ENCODE measurements at regions not wholly inside any gene's neighbourhood (a gene's known extent, or its start where the extent isn't known, plus 50 kb on each side); places are given as distances from the start of the nearest gene placed in this dataset.

DNA sequence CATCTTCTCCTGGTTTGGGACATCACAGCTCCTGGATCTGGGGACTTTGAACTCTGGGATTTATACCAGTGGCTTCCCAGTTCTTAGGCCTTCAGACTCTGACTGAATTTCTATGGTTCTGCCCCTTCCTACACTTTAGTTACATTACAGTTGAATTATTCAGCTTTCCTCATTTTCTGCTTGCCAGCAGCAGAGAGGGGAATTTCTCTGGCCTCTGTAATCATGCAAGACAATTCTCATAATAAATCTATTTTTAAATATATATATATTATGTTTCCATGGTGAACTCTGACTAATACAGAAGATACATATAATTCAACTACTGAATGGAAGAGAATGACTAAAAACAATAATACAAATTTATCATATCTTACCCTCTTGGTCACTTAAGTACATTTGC is 1478.6 kb upstream of the ACVR2A start:
- no peaks in the 10 kb centered on the region for H3K27me3 ChIP-seq (ENCODE audit: control insufficient read depth, insufficient read depth, low read length)
- DNase-seq: no peak
- intact Hi-C loops (cut with DNase I): no loop called here
- no peaks in the 10 kb centered on the region for H3K9me3 ChIP-seq (ENCODE audit: control insufficient read depth in 2 of 3, insufficient read depth in 1 of 3, low read length in 3 of 3)
- no peak overlapping the region for H3K27ac ChIP-seq (ENCODE audit: low read depth in 2 of 2, low read length in 2 of 2)
- no peaks in the 10 kb centered on the region for H3K36me3 ChIP-seq (ENCODE audit: control insufficient read depth in 2 of 3, insufficient read depth in 3 of 3, low read length in 3 of 3)
- TF ChIP-seq, protein P1, sequence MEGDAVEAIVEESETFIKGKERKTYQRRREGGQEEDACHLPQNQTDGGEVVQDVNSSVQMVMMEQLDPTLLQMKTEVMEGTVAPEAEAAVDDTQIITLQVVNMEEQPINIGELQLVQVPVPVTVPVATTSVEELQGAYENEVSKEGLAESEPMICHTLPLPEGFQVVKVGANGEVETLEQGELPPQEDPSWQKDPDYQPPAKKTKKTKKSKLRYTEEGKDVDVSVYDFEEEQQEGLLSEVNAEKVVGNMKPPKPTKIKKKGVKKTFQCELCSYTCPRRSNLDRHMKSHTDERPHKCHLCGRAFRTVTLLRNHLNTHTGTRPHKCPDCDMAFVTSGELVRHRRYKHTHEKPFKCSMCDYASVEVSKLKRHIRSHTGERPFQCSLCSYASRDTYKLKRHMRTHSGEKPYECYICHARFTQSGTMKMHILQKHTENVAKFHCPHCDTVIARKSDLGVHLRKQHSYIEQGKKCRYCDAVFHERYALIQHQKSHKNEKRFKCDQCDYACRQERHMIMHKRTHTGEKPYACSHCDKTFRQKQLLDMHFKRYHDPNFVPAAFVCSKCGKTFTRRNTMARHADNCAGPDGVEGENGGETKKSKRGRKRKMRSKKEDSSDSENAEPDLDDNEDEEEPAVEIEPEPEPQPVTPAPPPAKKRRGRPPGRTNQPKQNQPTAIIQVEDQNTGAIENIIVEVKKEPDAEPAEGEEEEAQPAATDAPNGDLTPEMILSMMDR (IDR thresholded peaks at IDR 0.05; ENCODE audit: borderline replicate concordance, extremely low read depth, insufficient read depth): no peak
- no peaks in the 10 kb centered on the region for H3K4me1 ChIP-seq (ENCODE audit: control insufficient read depth in 2 of 3, insufficient read depth in 2 of 3, low read depth in 1 of 3, low read length in 3 of 3)
- H3K9ac ChIP-seq (ENCODE audit: low read length in 3 of 3): no peak overlapping the region
- FAIRE-seq: no peak
- no peak overlapping the region for H3K4me3 ChIP-seq (ENCODE audit: low read length in 3 of 3)

DNA sequence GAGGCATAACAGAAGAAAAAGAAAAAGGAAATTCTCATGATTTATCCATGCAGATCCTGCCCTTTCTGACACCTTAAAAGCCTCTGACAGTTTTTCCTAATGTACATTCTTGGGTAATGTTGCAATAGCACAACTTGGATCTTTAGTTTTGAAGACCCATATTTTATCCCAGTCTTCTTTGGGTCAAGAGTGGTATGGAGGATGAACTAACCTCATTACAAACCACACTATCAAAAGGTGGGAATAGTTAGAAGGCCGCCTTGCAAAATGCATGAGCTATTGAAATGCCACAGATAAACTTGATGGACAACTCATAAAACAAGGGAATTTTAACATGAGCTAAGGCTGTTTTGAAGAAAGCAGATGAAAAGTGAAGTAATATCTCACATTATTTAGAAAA is 1479.8 kb upstream of the ACVR2A start:
- H3K27me3 ChIP-seq (ENCODE audit: control insufficient read depth, insufficient read depth, low read length): no peaks in the 10 kb centered on the region
- H3K36me3 ChIP-seq (ENCODE audit: control insufficient read depth in 2 of 3, insufficient read depth in 3 of 3, low read length in 3 of 3): no peaks in the 10 kb centered on the region
- no peak overlapping the region for H3K4me3 ChIP-seq (ENCODE audit: low read length in 3 of 3)
- TF ChIP-seq, protein P1 (IDR thresholded peaks at IDR 0.05; ENCODE audit: borderline replicate concordance, extremely low read depth, insufficient read depth): no peak
- H3K9me3 ChIP-seq (ENCODE audit: control insufficient read depth in 2 of 3, insufficient read depth in 1 of 3, low read length in 3 of 3): no peaks in the 10 kb centered on the region
- H3K4me1 ChIP-seq (ENCODE audit: control insufficient read depth in 2 of 3, insufficient read depth in 2 of 3, low read depth in 1 of 3, low read length in 3 of 3): no peaks in the 10 kb centered on the region
- FAIRE-seq (no peak), DNase-seq (no peak)
- intact Hi-C loops (cut with DNase I): no loop called here
- H3K9ac ChIP-seq (ENCODE audit: low read length in 3 of 3): no peak overlapping the region
- no peak overlapping the region for H3K27ac ChIP-seq (ENCODE audit: low read depth in 2 of 2, low read length in 2 of 2)

DNA sequence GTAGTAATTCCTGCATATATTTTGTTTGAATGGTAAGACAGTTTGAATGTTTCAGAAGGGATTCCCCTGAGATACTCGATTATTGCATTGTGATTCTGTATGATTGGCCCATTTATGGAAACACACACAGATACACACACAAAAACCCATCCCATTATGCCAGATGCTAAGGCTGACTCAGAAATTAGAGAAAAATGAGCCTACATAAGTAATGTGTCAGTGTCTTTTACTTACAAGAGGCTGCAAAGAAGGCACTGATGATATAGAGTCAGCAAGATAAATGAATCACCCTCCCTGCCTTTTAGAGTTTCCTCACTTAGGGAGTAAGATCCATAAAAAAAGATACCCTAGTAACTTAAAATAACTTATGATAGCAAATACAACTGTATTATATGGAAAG is 1481.1 kb upstream of the ACVR2A start:
- Histone ChIP-seq H3K9me3 (ENCODE audit: control insufficient read depth in 2 of 3, insufficient read depth in 1 of 3, low read length in 3 of 3) (no peaks in the 10 kb centered on the region), H3K27ac (ENCODE audit: low read depth in 2 of 2, low read length in 2 of 2) (no peak overlapping the region), H3K4me1 (ENCODE audit: control insufficient read depth in 2 of 3, insufficient read depth in 2 of 3, low read depth in 1 of 3, low read length in 3 of 3) (no peaks in the 10 kb centered on the region), H3K27me3 (ENCODE audit: control insufficient read depth, insufficient read depth, low read length) (no peaks in the 10 kb centered on the region), H3K4me3 (ENCODE audit: low read length in 3 of 3) (no peak overlapping the region), H3K9ac (ENCODE audit: low read length in 3 of 3) (no peak overlapping the region), H3K36me3 (ENCODE audit: control insufficient read depth in 2 of 3, insufficient read depth in 3 of 3, low read length in 3 of 3) (no peaks in the 10 kb centered on the region)
- intact Hi-C loops (cut with DNase I): no loop called here
- DNase-seq (no peak), FAIRE-seq (no peak)
- TF ChIP-seq, protein P1 (IDR thresholded peaks at IDR 0.05; ENCODE audit: borderline replicate concordance, extremely low read depth, insufficient read depth): no peak

DNA sequence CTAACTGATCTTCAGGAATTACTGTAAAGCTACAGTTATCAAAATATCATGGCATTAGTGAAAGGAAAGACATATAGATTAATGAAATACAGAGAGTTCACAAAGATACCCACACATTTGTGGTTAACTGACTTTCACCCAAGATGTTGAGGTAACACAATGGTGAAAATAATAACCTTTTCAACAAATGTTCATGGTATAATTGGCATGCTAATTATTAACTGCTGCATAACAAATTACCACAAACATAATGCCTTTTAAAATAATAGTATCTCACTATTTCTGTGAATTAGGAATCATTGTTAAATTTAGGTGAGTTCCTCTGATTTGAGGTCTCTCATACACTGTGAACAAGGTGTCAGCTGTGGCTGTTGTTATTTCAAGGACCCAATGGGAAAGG is 1493.1 kb upstream of the ACVR2A start:
- Histone ChIP-seq H3K36me3 (ENCODE audit: control insufficient read depth in 2 of 3, insufficient read depth in 3 of 3, low read length in 3 of 3) (no peaks in the 10 kb centered on the region), H3K4me3 (ENCODE audit: low read length in 3 of 3) (no peak overlapping the region), H3K27me3 (ENCODE audit: control insufficient read depth, insufficient read depth, low read length) (no peaks in the 10 kb centered on the region), H3K4me1 (ENCODE audit: control insufficient read depth in 2 of 3, insufficient read depth in 2 of 3, low read depth in 1 of 3, low read length in 3 of 3) (no peaks in the 10 kb centered on the region), H3K9ac (ENCODE audit: low read length in 3 of 3) (no peak overlapping the region), H3K27ac (ENCODE audit: low read depth in 2 of 2, low read length in 2 of 2) (no peak overlapping the region), H3K9me3 (ENCODE audit: control insufficient read depth in 2 of 3, insufficient read depth in 1 of 3, low read length in 3 of 3) (no peaks in the 10 kb centered on the region)
- FAIRE-seq (no peak), DNase-seq (no peak)
- intact Hi-C loops (cut with DNase I): no loop called here
- TF ChIP-seq, protein P1 (IDR thresholded peaks at IDR 0.05; ENCODE audit: borderline replicate concordance, extremely low read depth, insufficient read depth): no peak

Data from kidney (tissue), 13 donors.